WTC11 (cell line): ENCODE measurements at regions not wholly inside any gene's neighbourhood (a gene's known extent, or its start where the extent isn't known, plus 50 kb on each side); places are given as distances from the start of the nearest gene placed in this dataset.

Experiments used
- ATAC-seq: fragments of 200-7000 bp; cut with Tn5 transposase; 2 replicates; pipeline ENCODE4 v1.10.0; 2021; ENCODE audit warnings: mild to moderate bottlenecking, moderate library complexity
- CTCF ChIA-PET: fragments of 300-600 bp; sonication (Branson Sonifier 250); formaldehyde crosslinking; loops from one replicate; lab custom pipeline; 2021; ENCODE audit warnings: antibody characterized with exemption; lab: Charles Lee
- POLR2A ChIA-PET: fragments of 350-600 bp; sonication (Branson Sonifier 250); formaldehyde crosslinking; loops from one replicate; lab custom pipeline; 2021; ENCODE audit warnings: antibody characterized with exemption; lab: Charles Lee
- DNase-seq: peaks from one replicate; pipeline ENCODE4 v3.0.0; 2021; ENCODE audit warnings: low spot score
- H3K27ac Mint-ChIP-seq: 2 replicates; pipeline ENCODE4 v1.8.0; 2021; ENCODE audit warnings: mixed read lengths
- H3K27me3 Mint-ChIP-seq: 2 replicates; pipeline ENCODE4 v1.8.0; 2021; ENCODE audit warnings: low read depth, mild to moderate bottlenecking, moderate library complexity, mixed read lengths
- H3K36me3 Mint-ChIP-seq: 2 replicates; pipeline ENCODE4 v1.8.0; 2021; ENCODE audit warnings: mixed read lengths
- H3K4me1 Mint-ChIP-seq: 2 replicates; pipeline ENCODE4 v1.8.0; 2022; ENCODE audit warnings: mixed read lengths
- H3K4me3 Mint-ChIP-seq: 2 replicates; pipeline ENCODE4 v1.8.0; 2021; ENCODE audit warnings: mild to moderate bottlenecking, moderate library complexity, mixed read lengths
- H3K9me3 Mint-ChIP-seq: 2 replicates; pipeline ENCODE4 v1.8.0; 2021; ENCODE audit warnings: mixed read lengths
- AFF4 ChIP-seq: sonication (generic); formaldehyde crosslinking; IDR thresholded peaks from 2 replicates; pipeline ENCODE4 v1.8.1; 2023; ENCODE audit warnings: mild to moderate bottlenecking, missing genetic modification reagents, borderline replicate concordance
- ATF6 ChIP-seq: sonication (generic); formaldehyde crosslinking; IDR thresholded peaks from 2 replicates; pipeline ENCODE4 v1.8.1; 2023; ENCODE audit warnings: mild to moderate bottlenecking, missing genetic modification reagents
- CREB1 ChIP-seq: sonication (generic); formaldehyde crosslinking; IDR thresholded peaks from 2 replicates; pipeline ENCODE4 v1.8.0; 2023; ENCODE audit warnings: mild to moderate bottlenecking, missing genetic modification reagents
- CREM ChIP-seq: sonication (generic); formaldehyde crosslinking; IDR thresholded peaks from 2 replicates; pipeline ENCODE4 v1.8.1; 2022; ENCODE audit warnings: mild to moderate bottlenecking, missing genetic modification reagents, moderate library complexity
- E2F1 ChIP-seq: sonication (generic); formaldehyde crosslinking; IDR thresholded peaks from 2 replicates; pipeline ENCODE4 v1.8.0; 2022; ENCODE audit warnings: mild to moderate bottlenecking, missing genetic modification reagents
- FOXP1 ChIP-seq: sonication (generic); formaldehyde crosslinking; IDR thresholded peaks from 2 replicates; pipeline ENCODE4 v1.8.0; 2022; ENCODE audit warnings: missing genetic modification reagents, mild to moderate bottlenecking, moderate library complexity, borderline replicate concordance
- GRHL2 ChIP-seq: fragments of 250-450 bp; sonication (Bioruptor Pico); IDR thresholded peaks from 2 replicates; pipeline ENCODE4 v1.8.0; 2022; ENCODE audit warnings: mild to moderate bottlenecking, moderate library complexity; ENCODE audit not compliant: insufficient replicate concordance, severe bottlenecking
- MXD4 ChIP-seq: fragments of 250-450 bp; sonication (Bioruptor Pico); IDR thresholded peaks from 2 replicates; pipeline ENCODE4 v1.8.0; 2021; ENCODE audit warnings: mild to moderate bottlenecking, moderate library complexity, borderline replicate concordance
- MYBL2 ChIP-seq: sonication (generic); formaldehyde crosslinking; IDR thresholded peaks from 2 replicates; pipeline ENCODE4 v1.8.1; 2023; ENCODE audit warnings: mild to moderate bottlenecking, moderate library complexity, missing genetic modification reagents
- NFATC4 ChIP-seq: fragments of 250-450 bp; sonication (Bioruptor Pico); IDR thresholded peaks from 2 replicates; pipeline ENCODE4 v1.9.0; 2021; ENCODE audit warnings: mild to moderate bottlenecking
- NR1H2 ChIP-seq: sonication (generic); formaldehyde crosslinking; IDR thresholded peaks from 2 replicates; pipeline ENCODE4 v1.9.0; 2021; ENCODE audit warnings: mild to moderate bottlenecking, moderate library complexity, missing genetic modification reagents
- PREB ChIP-seq: sonication (generic); formaldehyde crosslinking; IDR thresholded peaks from 2 replicates; pipeline ENCODE4 v1.8.1; 2022; ENCODE audit warnings: mild to moderate bottlenecking, missing genetic modification reagents, moderate library complexity, borderline replicate concordance
- SOX15 ChIP-seq: fragments of 250-450 bp; sonication (Bioruptor Pico); IDR thresholded peaks from 2 replicates; pipeline ENCODE4 v1.9.0; 2021; ENCODE audit warnings: mild to moderate bottlenecking
- STAT6 ChIP-seq: sonication (generic); formaldehyde crosslinking; conservative IDR thresholded peaks from 2 replicates; pipeline ENCODE4 v1.8.1; 2023; ENCODE audit warnings: mild to moderate bottlenecking, low read depth, missing genetic modification reagents, moderate library complexity
- ZMAT4 ChIP-seq: fragments of 250-450 bp; sonication (Bioruptor Pico); IDR thresholded peaks from 2 replicates; pipeline ENCODE4 v1.9.0; 2021; ENCODE audit warnings: mild to moderate bottlenecking
- ZNF232 ChIP-seq: sonication (generic); formaldehyde crosslinking; IDR thresholded peaks from 2 replicates; pipeline ENCODE4 v1.8.0; 2022; ENCODE audit warnings: mild to moderate bottlenecking, missing genetic modification reagents
- ZNF281 ChIP-seq: sonication (generic); formaldehyde crosslinking; IDR thresholded peaks from 2 replicates; pipeline ENCODE4 v1.8.0; 2023; ENCODE audit warnings: mild to moderate bottlenecking, missing genetic modification reagents

- Mint-ChIP-seq H3K36me3 (peaks cover 20% of the 10 kb centered on the region), H3K27me3 (no peaks in the 10 kb centered on the region), H3K4me3 (no peak overlapping the region), H3K9me3 (peaks cover 4% of the 10 kb centered on the region; the same call in 1 of the 2 replicates), H3K27ac (no peak overlapping the region), H3K4me1 (peaks cover 21% of the 10 kb centered on the region)
- ChIA-PET POLR2A (no interaction called here), CTCF (interaction anchor here (1.7 kb wide), 1 partner anchor 9 kb away, joined by 8 read pairs; no protein-coding TSS in a partner anchor)
- DNase-seq (no peak), ATAC-seq (no peak)
- TF ChIP-seq STAT6: no peak
- TF ChIP-seq ZMAT4: no peak
- TF ChIP-seq CREM (CRISPR knock-in tag): no peak
- no peak for TF ChIP-seq MXD4 (CRISPR knock-in tag)
- TF ChIP-seq ZNF281 (CRISPR knock-in tag): no peak
- no peak for TF ChIP-seq MYBL2 (CRISPR knock-in tag)
- no peak for TF ChIP-seq GRHL2 (CRISPR knock-in tag)
- TF ChIP-seq E2F1 (CRISPR knock-in tag): no peak
- TF ChIP-seq AFF4 (CRISPR knock-in tag): no peak
- no peak for TF ChIP-seq FOXP1
- no peak for TF ChIP-seq SOX15 (CRISPR knock-in tag)
- TF ChIP-seq CREB1 (CRISPR knock-in tag): no peak
- no peak for TF ChIP-seq NFATC4 (CRISPR knock-in tag)
- TF ChIP-seq PREB: no peak
- no peak for TF ChIP-seq ZNF232 (CRISPR knock-in tag)
- no peak for TF ChIP-seq NR1H2
- no peak for TF ChIP-seq ATF6
These were observed 118.2 kb upstream of the STX18 start for GRCh38 chr4:4659871-4660651.
